Cardiac septum (tissue), 1 donor: ENCODE measurements at regions not wholly inside any gene's neighbourhood (a gene's known extent, or its start where the extent isn't known, plus 50 kb on each side); places are given as distances from the start of the nearest gene placed in this dataset.
"Not testable (repeated sequence)": the region's sequence is repeated elsewhere in the genome, so short reads cannot be mapped to it uniquely, and the experiment has no call there.

Experiments used
- DNase-seq: peaks from one replicate; pipeline ENCODE4 v3.0.0-alpha.2; 2020; ENCODE audit warnings: low spot score
- intact Hi-C: fragments of 100-400 bp; cut with DNase I; formaldehyde crosslinking; loops from one replicate; pipeline ENCODE4 v1.14.0; 2022
- donor health status: DM: no; HTN: no; CAD: no.

DNA sequence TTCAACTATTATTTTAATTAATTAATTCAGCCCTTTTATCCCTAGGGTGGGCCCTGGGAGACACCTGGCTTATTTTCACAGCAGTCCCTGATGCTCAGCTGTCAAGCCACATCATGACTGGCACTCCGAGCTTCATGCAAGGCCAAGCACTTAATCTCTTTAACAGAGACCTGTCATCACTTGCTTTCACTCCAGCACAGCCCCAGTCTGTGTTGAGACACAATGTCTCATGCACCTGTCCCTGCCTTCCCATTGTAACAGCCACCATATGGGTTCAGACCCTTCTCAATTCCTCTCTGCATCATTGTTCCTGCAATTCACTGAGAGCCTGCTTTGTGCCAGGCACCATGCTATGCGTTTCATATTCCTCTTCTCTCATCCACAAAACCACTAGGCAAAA, 222.2 kb upstream of the TENM4 start:
- no peak for DNase-seq
- intact Hi-C loops: no loop called here

DNA sequence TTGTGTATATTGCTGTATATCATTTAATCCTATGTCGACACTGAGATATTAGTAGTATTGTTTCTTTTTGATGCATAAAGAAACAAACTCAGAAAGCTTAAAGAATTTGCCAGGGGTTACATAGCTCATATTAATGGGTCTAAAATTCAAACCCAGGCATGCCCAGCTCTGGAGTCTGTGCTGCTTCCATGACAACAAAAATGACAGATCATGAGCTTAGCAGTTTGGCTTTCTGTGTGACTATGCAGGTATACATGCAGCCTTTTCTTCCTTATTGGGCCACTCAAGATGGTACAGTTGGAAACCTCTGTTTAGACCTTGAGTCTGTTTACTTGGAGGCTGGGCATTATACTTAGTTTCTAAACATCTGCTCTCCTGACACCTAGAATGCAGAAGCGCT, 220.5 kb upstream of the TENM4 start:
- intact Hi-C loops: no loop called here
- DNase-seq: no peak

DNA sequence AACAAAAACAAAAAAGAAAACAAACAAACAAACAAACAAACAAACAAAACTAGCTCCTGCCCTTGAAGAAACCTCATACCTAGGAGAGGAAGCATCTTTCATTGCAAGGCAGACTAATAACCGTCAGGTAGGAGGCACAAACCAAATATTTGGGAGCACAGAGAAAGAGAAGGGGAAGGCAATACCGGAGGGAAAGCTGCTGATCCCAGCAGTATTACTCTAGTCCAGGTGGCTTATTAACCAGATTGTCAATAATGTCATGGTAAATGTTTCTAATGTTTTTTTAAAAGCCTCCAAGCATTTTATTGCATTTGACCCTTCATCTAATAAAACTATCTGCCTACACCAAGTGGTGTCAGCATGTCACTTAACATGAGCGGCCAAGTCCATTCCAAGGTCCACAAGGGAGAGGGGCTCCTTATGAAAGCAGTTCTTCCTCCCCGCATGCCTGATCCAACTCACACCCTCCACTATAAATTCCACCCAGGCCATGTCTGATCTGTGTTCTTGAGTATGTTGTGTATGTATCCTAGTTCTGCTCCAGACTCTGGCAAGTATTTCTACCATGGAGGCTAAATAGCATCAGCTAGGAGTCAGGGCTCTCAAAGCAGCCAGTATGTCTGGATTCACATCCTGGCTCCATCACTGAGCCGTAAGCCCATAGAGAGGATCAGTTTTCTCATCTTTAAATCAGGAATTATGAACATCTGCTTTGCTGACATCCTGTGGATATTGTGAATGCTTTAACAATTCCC, 208.1 kb upstream of the TENM4 start:
- no peak for DNase-seq
- intact Hi-C loops: no loop called here

DNA sequence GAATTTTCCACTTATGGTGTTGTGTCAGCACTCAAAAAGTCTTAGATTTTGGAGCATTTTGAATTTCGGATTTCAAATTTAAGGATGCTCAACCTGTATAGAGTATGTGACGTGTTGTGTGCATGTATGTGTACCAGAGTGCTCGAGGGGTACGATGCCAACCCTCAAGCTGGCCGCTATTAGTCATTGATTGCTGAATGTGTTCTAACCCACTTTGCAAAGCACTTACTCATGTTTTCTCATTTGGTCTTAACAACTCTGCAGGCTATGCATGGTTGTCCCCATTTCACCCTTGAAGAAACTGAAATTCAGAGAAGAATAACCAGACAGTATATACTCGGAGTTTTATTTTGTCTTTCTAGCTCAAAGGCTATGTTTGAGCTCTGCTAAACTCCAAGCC, 196.4 kb upstream of the TENM4 start:
- intact Hi-C loops: no loop called here

DNA sequence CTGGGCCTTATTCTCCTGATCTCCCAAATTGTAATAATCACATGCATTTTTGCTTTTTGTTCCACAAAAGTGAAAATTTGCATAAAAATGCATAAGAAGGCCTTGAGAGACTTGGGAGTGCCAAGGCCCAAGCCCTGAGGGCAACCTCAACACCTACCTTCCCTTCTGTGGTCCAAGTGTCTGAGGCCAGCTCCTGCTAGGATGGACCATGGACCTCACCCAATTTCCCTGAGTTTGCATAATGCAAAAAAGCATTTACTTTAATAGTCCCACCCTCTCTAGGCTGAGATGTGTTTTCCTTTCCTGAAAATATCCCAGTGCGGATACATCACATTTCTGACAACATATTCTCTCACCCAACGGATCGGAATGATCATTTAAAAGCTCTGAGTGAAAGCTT, 194.1 kb upstream of the TENM4 start:
- intact Hi-C loops: no loop called here
- no peak for DNase-seq

More for the DNA sequence above, 196.4 kb upstream of the TENM4 start:
- DNase-seq: no peak

DNA sequence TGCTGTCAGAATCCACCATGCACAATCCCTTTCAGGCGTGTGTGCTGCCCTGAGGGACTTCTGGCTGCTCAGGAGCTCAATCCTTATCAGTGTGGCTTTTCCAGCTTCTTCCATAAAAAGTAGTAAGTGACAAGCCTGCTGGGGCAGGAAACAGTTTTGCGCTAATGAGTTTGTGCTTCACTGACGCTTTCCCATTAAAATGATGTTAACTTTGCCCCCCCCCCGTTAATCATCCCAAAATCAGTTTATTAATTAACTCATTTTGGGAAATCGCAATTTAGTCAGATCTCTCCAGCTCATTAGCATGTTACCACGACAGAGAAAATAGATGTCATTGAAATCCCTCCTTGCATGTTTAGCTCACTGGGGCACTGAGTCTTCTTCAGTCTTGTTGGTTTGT, 186.5 kb upstream of the TENM4 start:
- no peak for DNase-seq
- intact Hi-C loops: no loop called here

DNA sequence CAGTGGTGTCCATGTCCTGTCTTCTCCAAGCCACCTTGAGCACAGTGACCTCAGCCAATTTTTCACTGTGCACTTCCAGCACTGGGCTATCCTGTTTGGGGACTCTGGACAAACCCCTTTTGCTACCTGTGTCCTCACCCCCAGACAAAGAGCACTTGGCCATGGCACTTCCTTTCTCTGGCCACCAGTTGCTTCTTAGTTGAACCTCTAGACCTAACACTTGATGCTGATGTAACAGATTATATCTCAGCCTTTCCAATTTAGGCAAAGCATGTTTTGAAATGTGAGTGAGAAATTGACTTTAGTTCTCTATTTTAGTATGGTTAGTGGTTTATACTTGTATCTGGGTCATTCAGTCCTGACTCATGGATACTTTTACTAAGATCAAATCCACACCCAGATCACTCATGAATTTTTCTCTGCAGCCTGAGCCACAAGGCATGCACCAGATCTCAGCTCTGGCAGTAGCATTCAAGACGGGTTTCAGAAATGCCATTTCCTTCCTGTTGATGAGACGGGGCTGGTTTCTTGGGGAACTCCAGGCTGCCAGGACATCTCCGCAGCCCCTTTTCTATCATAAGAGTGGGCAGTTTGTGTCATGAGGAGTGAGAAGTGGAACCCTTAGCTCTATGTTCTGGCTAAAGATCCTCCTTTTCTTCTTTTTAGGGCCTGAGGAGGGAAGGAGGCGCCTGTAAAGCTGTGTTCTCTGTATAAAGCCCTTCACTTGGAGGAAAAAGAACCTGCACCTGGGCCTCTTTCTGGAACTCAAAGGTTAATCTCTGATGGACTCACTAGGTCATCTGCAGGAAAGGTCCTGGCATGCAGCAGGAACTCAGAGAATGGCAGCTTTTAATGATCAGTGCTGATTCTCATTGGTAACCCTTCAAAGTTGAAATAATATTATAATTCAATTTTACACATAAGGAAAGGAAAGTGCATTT, 185.6 kb upstream of the TENM4 start:
- no peak for DNase-seq
- intact Hi-C loops: no loop called here

DNA sequence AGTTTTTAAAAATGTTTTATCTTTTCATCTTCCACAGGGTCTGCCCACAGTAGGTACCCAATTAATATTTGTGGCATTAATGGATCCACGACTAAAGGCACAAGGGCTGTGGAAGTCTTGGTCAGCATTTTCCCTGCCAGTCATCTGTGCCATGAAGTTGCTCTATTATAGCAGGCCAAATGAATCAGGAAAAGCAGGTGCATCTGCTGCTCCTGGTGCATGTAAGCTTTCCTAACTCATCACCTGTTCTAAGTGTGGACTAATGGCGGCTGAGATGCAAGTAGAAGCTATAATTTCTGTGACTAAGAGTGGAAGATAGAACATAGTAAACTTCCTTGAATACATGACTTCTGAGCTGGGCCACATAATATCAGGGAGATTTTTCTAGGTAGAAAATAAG, 182.5 kb upstream of the TENM4 start:
- intact Hi-C loops: no loop called here

DNA sequence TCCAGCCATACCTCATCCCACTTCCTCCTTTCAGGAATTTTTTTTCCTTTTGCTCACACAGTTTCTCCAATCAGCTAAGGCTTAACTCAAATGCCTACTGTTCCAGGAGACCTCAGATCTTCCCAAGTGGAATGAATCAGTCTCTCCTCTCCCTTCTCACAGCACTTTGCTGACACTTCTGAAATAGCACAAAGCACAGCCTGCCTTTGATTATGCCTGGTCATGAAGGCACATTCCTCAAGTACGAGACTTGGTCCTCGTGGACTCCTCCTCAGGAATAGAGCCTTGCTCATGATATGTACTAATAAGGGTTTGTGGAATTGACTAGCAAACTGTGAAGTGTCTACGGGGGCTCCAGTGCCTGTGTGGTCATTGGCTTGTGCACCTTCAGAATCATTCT, 176.7 kb upstream of the TENM4 start:
- intact Hi-C loops: loop anchor here (10.0 kb wide), 1 partner anchor 113 kb away; no protein-coding TSS in a partner anchor
- DNase-seq: no peak

More for the DNA sequence above, 182.5 kb upstream of the TENM4 start:
- no peak for DNase-seq

DNA sequence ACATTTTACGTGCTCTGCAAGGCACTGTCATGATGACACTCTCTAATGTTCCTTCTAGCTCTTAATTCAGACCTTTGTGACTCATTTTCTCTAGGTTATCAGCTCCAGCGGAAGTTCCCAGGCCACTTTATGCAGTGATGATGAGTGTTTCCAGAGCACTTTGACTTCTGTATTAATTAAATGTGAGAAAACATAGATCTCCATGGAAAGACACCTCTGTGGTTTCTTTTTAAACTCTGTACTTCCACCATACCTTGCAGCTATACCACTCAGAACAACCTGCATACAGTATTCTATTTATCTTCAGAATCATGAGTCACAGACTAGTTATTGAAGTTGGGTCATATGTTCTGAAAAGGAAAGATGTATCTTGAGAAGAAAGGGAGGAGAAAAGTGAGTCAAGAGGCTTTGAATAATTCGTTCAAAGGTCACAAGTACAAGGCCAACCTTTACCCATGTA, 175.6 kb upstream of the TENM4 start:
- DNase-seq: no peak
- intact Hi-C loops: loop anchor here (10.0 kb wide), 1 partner anchor 112 kb away; no protein-coding TSS in a partner anchor

DNA sequence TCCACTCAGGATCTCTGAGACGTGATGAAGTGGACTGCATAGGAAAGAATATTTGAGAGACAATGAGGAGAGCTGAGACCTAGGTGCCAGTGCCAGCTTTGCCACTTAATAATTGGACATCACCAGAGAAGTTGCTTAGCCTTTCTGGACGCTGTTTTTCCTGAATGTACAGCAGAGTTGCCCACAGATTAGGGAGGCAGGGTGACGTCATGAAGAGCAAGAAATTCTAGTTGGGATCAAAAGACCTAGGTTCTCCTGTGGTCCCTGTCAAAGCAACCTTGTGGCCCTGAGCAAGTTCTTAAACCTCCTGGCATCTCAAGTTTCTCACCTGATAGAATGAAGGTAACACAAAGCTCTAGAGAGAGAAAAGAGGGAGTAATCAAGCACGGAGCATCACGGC, 174.6 kb upstream of the TENM4 start:
- no peak for DNase-seq
- intact Hi-C loops: loop anchor here (10.0 kb wide), 1 partner anchor 111 kb away; no protein-coding TSS in a partner anchor

DNA sequence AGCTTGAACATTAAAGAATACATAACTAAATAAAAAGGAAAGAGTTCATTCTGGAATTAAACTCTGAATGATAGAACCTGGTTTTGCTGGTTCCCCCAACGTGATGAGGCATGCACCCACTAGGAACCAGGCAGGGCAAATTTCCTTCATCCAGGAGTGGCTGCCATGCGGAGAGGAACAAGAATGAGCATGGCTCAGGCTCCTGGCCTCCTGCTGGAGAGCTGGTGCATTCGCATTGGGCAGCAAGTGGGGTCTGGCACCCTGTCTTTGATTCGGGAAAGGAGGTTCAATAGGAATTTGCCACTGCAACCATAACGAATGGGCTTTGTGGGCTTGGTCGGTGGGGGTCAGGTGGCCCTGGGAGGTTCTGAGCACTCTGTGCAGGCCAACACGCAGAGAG, 169.8 kb upstream of the TENM4 start:
- no peak for DNase-seq
- intact Hi-C loops: loop anchor here (10.0 kb wide), 1 partner anchor 106 kb away; no protein-coding TSS in a partner anchor

DNA sequence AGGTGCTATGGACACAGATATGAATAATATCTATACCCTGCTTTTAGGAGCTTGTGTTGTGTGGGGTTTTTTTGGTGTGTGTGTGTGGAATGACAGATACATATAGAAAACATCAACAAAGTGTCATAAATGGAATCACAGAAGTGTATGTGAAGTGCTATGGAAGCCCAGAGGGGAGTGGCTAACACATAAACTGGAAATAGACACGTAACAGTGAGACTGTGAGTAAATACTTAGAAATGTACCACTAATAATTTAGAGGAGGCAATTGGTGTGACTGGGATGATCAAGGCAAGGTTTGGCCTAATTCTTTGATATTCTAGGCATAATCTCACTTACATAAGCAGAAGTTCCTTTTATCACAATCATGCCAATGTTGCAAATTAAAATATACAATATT, 169.3 kb upstream of the TENM4 start:
- no peak for DNase-seq
- intact Hi-C loops: loop anchor here (10.0 kb wide), 1 partner anchor 105 kb away; no protein-coding TSS in a partner anchor

DNA sequence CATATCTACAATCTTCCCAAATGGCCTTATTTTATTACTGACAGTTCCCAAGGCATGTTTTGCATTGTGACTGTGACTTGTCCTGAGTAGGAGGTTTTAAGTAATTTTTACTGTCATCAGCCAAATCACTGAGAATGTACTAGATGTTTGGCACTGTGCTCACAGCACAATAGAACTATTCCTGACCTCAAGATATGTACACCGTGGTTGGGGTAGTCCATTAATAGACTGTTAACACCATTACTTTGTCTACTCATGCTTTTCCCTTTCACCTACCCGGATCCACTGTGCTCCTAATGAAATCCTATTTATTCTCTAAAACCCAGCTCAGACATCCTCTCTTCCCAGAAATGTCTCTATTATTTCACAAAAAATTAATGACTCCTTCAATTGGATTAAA, 168.7 kb upstream of the TENM4 start:
- no peak for DNase-seq
- intact Hi-C loops: no loop called here

DNA sequence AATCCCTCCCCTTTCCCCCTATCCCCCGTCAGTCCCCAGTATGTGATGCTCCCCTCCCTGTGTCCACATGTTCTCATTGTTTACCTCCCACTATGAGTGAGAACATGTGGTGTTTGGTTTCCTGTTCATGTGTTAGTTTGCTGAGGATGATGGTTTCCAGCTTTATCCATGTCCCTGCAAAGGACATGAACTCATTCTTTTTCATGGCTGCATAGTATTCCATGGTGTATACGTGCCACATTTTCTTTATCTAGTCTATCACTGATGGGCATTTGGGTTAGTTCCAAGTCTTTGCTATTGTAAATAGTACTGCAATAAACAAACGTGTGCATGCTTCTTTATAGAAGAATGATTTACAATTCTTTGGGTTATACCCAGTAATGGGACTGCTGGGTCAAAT, 165.6 kb upstream of the TENM4 start:
- intact Hi-C loops: not testable (repeated sequence)

DNA sequence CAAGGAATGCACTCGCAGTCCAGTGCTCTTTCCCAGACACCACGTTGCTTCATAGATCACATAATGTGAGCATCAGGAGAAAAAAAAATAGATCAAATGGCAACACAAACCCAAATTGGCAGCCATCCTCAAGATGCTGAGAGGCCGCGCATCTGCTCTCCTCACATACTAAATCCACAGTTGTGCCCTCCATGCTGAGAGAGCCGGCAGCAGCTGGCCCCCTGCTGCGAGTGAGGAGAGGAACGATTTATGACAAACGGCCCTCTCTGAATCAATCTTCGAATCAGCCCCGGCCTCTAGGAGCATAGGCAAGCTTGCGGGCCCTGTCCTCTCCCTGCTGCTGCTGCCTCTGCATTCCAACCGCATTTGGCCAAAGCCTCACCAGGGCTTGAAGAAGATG, 159.9 kb upstream of the TENM4 start:
- DNase-seq: no peak
- intact Hi-C loops: no loop called here

More for the DNA sequence above, 165.6 kb upstream of the TENM4 start:
- not testable (repeated sequence) for DNase-seq

DNA sequence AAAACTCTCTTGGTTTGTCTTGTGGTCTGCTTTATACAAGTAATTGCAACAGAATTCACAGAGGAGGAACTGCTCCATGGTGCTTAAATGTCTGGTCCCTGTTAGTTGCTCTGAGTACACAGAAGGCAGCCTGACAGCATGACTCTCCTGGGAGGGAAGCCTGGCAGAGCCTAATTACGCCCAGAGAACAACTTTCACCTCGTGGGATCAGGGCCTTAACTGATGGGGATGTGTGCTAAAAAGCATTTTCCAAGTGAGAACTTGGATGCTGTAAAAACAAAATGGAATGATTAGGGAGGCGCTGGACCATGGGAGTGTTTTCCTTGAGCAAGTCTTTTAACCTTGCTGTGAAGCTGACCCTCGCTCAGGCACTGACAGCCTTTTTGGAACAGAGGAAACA, 154.0 kb upstream of the TENM4 start:
- intact Hi-C loops: no loop called here
- DNase-seq: no peak

DNA sequence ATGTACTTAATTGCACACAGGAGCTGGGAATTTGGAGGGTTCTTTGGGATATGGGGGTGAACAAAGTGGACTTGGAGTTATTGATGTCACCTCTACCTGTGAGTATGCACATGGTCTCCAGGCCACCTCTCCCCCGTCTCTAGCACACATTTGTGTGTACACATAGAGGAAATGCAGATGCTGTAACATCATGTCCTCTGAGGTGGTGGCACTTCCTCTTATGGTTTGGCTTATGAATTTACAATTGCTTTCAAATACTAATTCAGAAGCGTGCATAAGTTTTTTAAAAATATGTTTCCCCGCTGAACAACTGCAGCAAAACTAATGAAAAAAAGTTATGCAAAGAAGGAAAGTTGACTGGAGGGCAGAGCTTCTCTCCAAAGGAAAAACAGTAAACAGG, 152.0 kb upstream of the TENM4 start:
- DNase-seq: no peak

DNA sequence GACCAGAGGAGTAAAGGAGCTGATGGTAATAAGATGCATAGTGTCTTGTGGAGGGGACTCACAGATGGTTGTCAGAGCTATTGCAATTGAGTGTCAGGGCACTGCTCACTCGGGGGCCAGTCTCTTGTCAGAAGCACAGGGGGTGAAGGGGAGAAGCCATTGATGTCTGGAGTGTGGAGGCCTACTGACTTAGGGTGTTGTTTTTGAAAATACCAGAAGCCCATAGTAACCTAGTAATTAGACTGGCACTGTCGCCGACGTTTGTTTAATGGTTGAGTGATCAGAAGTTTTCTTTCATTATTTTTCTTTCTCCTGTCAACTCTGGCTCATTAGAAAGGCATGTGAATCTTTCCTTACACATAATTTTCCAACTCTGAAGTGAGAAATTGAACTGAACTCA, 151.6 kb upstream of the TENM4 start:
- intact Hi-C loops: no loop called here
- no peak for DNase-seq

More for the DNA sequence above, 152.0 kb upstream of the TENM4 start:
- intact Hi-C loops: no loop called here

DNA sequence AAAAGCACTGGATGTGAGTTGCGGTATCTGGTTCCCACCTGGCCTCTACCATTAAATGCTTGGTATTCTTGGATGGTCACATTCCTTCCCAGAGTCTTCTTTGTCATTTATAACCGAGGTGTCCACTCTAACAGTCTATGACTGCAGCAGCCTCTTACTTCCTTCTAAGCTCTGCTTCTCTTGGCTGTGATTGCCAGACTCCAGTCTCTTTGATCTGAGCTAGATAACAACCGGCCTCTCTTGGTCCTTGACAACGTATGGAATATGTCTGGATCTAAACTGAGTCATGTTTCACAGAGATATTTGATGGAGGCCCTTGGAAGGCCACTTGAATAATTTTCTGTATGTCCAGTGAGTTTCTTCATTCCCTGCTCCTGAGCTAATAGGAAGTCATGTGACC, 141.6 kb upstream of the TENM4 start:
- no peak for DNase-seq
- intact Hi-C loops: no loop called here
